HCT116 (cell line): ENCODE measurements at regions not wholly inside any gene's neighbourhood (a gene's known extent, or its start where the extent isn't known, plus 50 kb on each side); places are given as distances from the start of the nearest gene placed in this dataset.

ENCODE experiments used
- ATAC-seq: fragments of 200-7000 bp; cut with Tn5 transposase; 2 replicates; pipeline ENCODE4 v1.9.1; 2020; ENCODE audit warnings: mild to moderate bottlenecking, moderate library complexity
- BruUV-seq: library from RNA; stranded (reverse); fragments of 400-500 nt; replicated peaks from 2 replicates; lab custom pipeline; 2021; lab: Mats Ljungman, UMichigan
- CTCF ChIA-PET: fragments of 300-600 bp; sonication (Branson Sonifier 250); formaldehyde crosslinking; loops from one replicate; lab custom pipeline; 2021; ENCODE audit warnings: antibody characterized with exemption; lab: Charles Lee
- POLR2A ChIA-PET: fragments of 300-600, 350-600 bp; sonication (Branson Sonifier 250); formaldehyde crosslinking; loops from one replicate; lab custom pipeline; 2021; ENCODE audit warnings: antibody characterized with exemption; lab: Charles Lee
- RAD21 ChIA-PET, 2 experiments: fragments of 300-600 bp; sonication (Branson Sonifier 250); formaldehyde crosslinking; loops; one replicate each; lab custom pipeline; 2023; ENCODE audit warnings: low total read pairs in 2 of 2; ENCODE audit not compliant: uncharacterized antibody in 2 of 2, unreplicated experiment in 2 of 2, low non-redundant PET in 1 of 2; lab: Charles Lee
- DNase-seq: peaks from one replicate; pipeline ENCODE4 v3.0.0-alpha.2; 2010; ENCODE audit warnings: low read depth, low spot score
- H2AFZ ChIP-seq: fragments of 200-600 bp; shearing (Covaris generic), sonication (generic); 2 replicates; pipeline ENCODE4 v1.6.1; 2017; ENCODE audit warnings: low read depth, mixed run types, mixed read lengths, antibody characterized with exemption, low read length; ENCODE audit not compliant: poor library complexity, severe bottlenecking
- H3K27ac ChIP-seq: 2 replicates; pipeline ENCODE4 v1.5.1; 2012; ENCODE audit warnings: low read depth, low read length
- H3K27me3 ChIP-seq: fragments of 200-600 bp; sonication (generic); 2 replicates; pipeline ENCODE4 v1.6.1; 2016; ENCODE audit warnings: mixed run types, low read length, mixed read lengths; ENCODE audit not compliant: insufficient read depth
- H3K36me3 ChIP-seq, 2 experiments: fragments of 200-500 bp in 1 of 2; fragments of 200-600 bp in 1 of 2; sonication (Bioruptor generic) in 1 of 2; sonication (generic) in 1 of 2; 2 replicates each; pipeline versions ENCODE4 v1.5.1 to v1.6.1; 2014 to 2016; ENCODE audit warnings: low read length in 2 of 2, inconsistent platforms in 1 of 2, mixed read lengths in 1 of 2, mixed run types in 1 of 2; ENCODE audit not compliant: insufficient read depth in 2 of 2, control insufficient read depth in 1 of 2
- H3K4me1 ChIP-seq, 2 experiments: fragments of 200-600 bp in 1 of 2; sonication (generic) in 1 of 2; 2 replicates each; pipeline versions ENCODE4 v1.5.1 to v1.6.1; 2012 to 2017; ENCODE audit warnings: low read length in 2 of 2, inconsistent platforms in 1 of 2, mild to moderate bottlenecking in 1 of 2, mixed read lengths in 1 of 2, mixed run types in 1 of 2, moderate library complexity in 1 of 2; ENCODE audit not compliant: insufficient read depth in 2 of 2, control insufficient read depth in 1 of 2
- H3K4me2 ChIP-seq: fragments of 200-600 bp; sonication (generic); 2 replicates; pipeline ENCODE4 v1.6.1; 2017; ENCODE audit warnings: mixed run types, low read length, mixed read lengths
- H3K4me3 ChIP-seq, 2 experiments: fragments of 200-600 bp in 1 of 2; sonication (generic) in 1 of 2; replicated peaks in 1 of 2; 2 replicates each; pipeline ENCODE4 v1.5.1; 2011 to 2016; ENCODE audit warnings: low read length in 2 of 2, control low read depth in 1 of 2, low read depth in 1 of 2, mild to moderate bottlenecking in 1 of 2, mixed read lengths in 1 of 2, mixed run types in 1 of 2
- H3K79me2 ChIP-seq: fragments of 200-600 bp; sonication (generic); 2 replicates; pipeline ENCODE4 v1.6.1; 2017; ENCODE audit warnings: mild to moderate bottlenecking, mixed run types, low read length, moderate library complexity, mixed read lengths; ENCODE audit not compliant: insufficient read depth
- H3K9ac ChIP-seq: fragments of 200-600 bp; sonication (generic); 2 replicates; pipeline ENCODE4 v1.6.1; 2016; ENCODE audit warnings: low read length, mixed read lengths
- H3K9me2 ChIP-seq: fragments of 200-600 bp; sonication (generic), shearing (Covaris generic); 2 replicates; pipeline ENCODE4 v1.6.1; 2017; ENCODE audit warnings: mixed run types, mild to moderate bottlenecking, moderate library complexity; ENCODE audit not compliant: insufficient read depth
- H3K9me3 ChIP-seq, 2 experiments: fragments of 200-500 bp in 1 of 2; fragments of 200-600 bp in 1 of 2; sonication (Bioruptor generic) in 1 of 2; sonication (generic) in 1 of 2; 2 replicates each; pipeline ENCODE4 v1.6.1; 2014 to 2017; ENCODE audit warnings: low read length in 2 of 2, mixed read lengths in 2 of 2, inconsistent platforms in 1 of 2, low read depth in 1 of 2, mild to moderate bottlenecking in 1 of 2, mixed run types in 1 of 2, moderate library complexity in 1 of 2; ENCODE audit not compliant: control insufficient read depth in 1 of 2, insufficient read depth in 1 of 2
- H4K20me1 ChIP-seq: fragments of 200-600 bp; sonication (generic), shearing (Covaris generic); 2 replicates; pipeline ENCODE4 v1.6.1; 2017; ENCODE audit warnings: mixed run types, mild to moderate bottlenecking, moderate library complexity; ENCODE audit not compliant: insufficient read depth
- ATF3 ChIP-seq: IDR thresholded peaks from 2 replicates; pipeline ENCODE4 v1.6.1; 2012
- CBX3 ChIP-seq: IDR thresholded peaks from 2 replicates; pipeline ENCODE4 v1.6.1; 2012; ENCODE audit warnings: low read depth
- ELF1 ChIP-seq: IDR thresholded peaks from 2 replicates; pipeline ENCODE4 v1.6.1; 2012; ENCODE audit warnings: low read depth, borderline replicate concordance
- EZH2phosphoT487 ChIP-seq: fragments of 200-600 bp; IDR thresholded peaks from 2 replicates; pipeline ENCODE4 v1.6.1; 2018; ENCODE audit warnings: antibody characterized with exemption, borderline replicate concordance
- JUND ChIP-seq: IDR thresholded peaks from 2 replicates; pipeline ENCODE4 v1.6.1; 2012
- MAX ChIP-seq: IDR thresholded peaks from 2 replicates; pipeline ENCODE4 v1.6.1; 2012
- POLR2A ChIP-seq: IDR thresholded peaks from 2 replicates; pipeline ENCODE4 v1.7.0; 2011; ENCODE audit warnings: borderline replicate concordance; ENCODE audit not compliant: insufficient read depth, insufficient read length; ENCODE audit errors: extremely low read depth
- POLR2AphosphoS5 ChIP-seq: IDR thresholded peaks from 2 replicates; pipeline ENCODE4 v1.6.1; 2011; ENCODE audit warnings: mild to moderate bottlenecking, low read depth, low read length, moderate library complexity
- SIN3A ChIP-seq: IDR thresholded peaks from 2 replicates; pipeline ENCODE4 v1.6.1; 2012; ENCODE audit warnings: low read depth
- SP1 ChIP-seq: IDR thresholded peaks from 2 replicates; pipeline ENCODE4 v1.6.1; 2012; ENCODE audit warnings: low read depth
- SRF ChIP-seq: IDR thresholded peaks from 2 replicates; pipeline ENCODE4 v1.6.1; 2012; ENCODE audit warnings: low read depth
- ZFX ChIP-seq: fragments of 450-650 bp; IDR thresholded peaks from 2 replicates; pipeline ENCODE4 v1.6.1; 2017
- intact Hi-C: fragments of 100-400 bp; cut with micrococcal nuclease; formaldehyde crosslinking; loops from 2 replicates; pipeline ENCODE4 v1.10.0; 2022
- TF ChIP-seq, protein P1 (sequence below), 3 experiments: fragments of 200-600 bp in 1 of 3; sonication (generic) in 1 of 3; IDR thresholded peaks in 2 of 3; conservative IDR thresholded peaks in 1 of 3; 2 replicates each; pipeline ENCODE4 v1.5.1; 2012 to 2017; ENCODE audit warnings: low read depth in 2 of 3, low read length in 2 of 3, antibody characterized with exemption in 1 of 3, borderline replicate concordance in 1 of 3, control low read depth in 1 of 3, mild to moderate bottlenecking in 1 of 3, mixed read lengths in 1 of 3, mixed run types in 1 of 3, moderate library complexity in 1 of 3; ENCODE audit not compliant: insufficient read depth in 1 of 3
- TF ChIP-seq, protein P2 (sequence below): IDR thresholded peaks from 2 replicates; pipeline ENCODE4 v1.6.1; 2012; ENCODE audit warnings: low read depth

DNA sequence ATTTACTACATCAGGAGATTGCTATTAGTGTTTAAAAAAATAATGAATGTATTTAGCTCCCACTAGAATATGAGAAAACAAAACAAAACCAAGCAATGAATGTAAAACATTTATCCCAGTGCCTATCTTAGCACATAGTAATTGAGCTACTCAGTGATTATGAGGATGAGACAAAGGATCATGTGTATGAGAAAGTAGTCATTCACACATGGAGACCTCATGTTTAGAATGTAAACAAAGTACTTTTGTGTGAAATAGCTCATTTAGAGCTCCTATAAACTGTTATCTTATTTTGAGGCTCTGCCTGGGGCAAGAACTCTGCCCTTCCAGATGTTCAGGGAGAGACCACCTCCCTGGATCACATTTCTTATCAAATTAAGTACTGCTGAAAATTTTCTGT, 236.8 kb downstream of the LRRN1 start:
- ATAC-seq (no peak), DNase-seq (no peak)
- H3K4me3 ChIP-seq: no peak overlapping the region
- no peaks in the 10 kb centered on the region for H3K79me2 ChIP-seq
- no peaks in the 10 kb centered on the region for H3K9me3 ChIP-seq
- POLR2A ChIA-PET: no interaction called here
- H3K9me2 ChIP-seq: no peaks in the 10 kb centered on the region
- no peak overlapping the region for H2AFZ ChIP-seq
- H3K4me2 ChIP-seq: no peak overlapping the region
- CTCF ChIA-PET: no interaction called here
- H3K9ac ChIP-seq: no peak overlapping the region
- H4K20me1 ChIP-seq: no peaks in the 10 kb centered on the region
- no peak for TF ChIP-seq POLR2A
- TF ChIP-seq POLR2AphosphoS5: no peak
- no peak for TF ChIP-seq MAX
- TF ChIP-seq, protein P1, sequence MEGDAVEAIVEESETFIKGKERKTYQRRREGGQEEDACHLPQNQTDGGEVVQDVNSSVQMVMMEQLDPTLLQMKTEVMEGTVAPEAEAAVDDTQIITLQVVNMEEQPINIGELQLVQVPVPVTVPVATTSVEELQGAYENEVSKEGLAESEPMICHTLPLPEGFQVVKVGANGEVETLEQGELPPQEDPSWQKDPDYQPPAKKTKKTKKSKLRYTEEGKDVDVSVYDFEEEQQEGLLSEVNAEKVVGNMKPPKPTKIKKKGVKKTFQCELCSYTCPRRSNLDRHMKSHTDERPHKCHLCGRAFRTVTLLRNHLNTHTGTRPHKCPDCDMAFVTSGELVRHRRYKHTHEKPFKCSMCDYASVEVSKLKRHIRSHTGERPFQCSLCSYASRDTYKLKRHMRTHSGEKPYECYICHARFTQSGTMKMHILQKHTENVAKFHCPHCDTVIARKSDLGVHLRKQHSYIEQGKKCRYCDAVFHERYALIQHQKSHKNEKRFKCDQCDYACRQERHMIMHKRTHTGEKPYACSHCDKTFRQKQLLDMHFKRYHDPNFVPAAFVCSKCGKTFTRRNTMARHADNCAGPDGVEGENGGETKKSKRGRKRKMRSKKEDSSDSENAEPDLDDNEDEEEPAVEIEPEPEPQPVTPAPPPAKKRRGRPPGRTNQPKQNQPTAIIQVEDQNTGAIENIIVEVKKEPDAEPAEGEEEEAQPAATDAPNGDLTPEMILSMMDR (IDR thresholded peaks at IDR 0.05 in 2 of 3, conservative IDR thresholded peaks at IDR 0.05 in 1 of 3; ENCODE audit: borderline replicate concordance in 1 of 3, insufficient read depth in 1 of 3, low read depth in 2 of 3, low read length in 2 of 3): no peak
- TF ChIP-seq, protein P2, sequence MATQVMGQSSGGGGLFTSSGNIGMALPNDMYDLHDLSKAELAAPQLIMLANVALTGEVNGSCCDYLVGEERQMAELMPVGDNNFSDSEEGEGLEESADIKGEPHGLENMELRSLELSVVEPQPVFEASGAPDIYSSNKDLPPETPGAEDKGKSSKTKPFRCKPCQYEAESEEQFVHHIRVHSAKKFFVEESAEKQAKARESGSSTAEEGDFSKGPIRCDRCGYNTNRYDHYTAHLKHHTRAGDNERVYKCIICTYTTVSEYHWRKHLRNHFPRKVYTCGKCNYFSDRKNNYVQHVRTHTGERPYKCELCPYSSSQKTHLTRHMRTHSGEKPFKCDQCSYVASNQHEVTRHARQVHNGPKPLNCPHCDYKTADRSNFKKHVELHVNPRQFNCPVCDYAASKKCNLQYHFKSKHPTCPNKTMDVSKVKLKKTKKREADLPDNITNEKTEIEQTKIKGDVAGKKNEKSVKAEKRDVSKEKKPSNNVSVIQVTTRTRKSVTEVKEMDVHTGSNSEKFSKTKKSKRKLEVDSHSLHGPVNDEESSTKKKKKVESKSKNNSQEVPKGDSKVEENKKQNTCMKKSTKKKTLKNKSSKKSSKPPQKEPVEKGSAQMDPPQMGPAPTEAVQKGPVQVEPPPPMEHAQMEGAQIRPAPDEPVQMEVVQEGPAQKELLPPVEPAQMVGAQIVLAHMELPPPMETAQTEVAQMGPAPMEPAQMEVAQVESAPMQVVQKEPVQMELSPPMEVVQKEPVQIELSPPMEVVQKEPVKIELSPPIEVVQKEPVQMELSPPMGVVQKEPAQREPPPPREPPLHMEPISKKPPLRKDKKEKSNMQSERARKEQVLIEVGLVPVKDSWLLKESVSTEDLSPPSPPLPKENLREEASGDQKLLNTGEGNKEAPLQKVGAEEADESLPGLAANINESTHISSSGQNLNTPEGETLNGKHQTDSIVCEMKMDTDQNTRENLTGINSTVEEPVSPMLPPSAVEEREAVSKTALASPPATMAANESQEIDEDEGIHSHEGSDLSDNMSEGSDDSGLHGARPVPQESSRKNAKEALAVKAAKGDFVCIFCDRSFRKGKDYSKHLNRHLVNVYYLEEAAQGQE: no peak
- no peak for TF ChIP-seq EZH2phosphoT487
- no peak for TF ChIP-seq SIN3A
- TF ChIP-seq ELF1: no peak
- no peak for TF ChIP-seq SP1
- no peak for TF ChIP-seq SRF
- no peak for TF ChIP-seq CBX3
- no peak for TF ChIP-seq ZFX
- no peak for TF ChIP-seq JUND
- TF ChIP-seq ATF3: no peak
- H3K4me1 ChIP-seq: no peaks in the 10 kb centered on the region
- H3K36me3 ChIP-seq: no peaks in the 10 kb centered on the region
- RAD21 ChIA-PET: no interaction called here
- no TSS peak for BruUV-seq
- H3K27me3 ChIP-seq: no peaks in the 10 kb centered on the region
- H3K27ac ChIP-seq: no peak overlapping the region
- intact Hi-C loops: no loop called here
